H9 (cell line): ENCODE measurements at regions not wholly inside any gene's neighbourhood (a gene's known extent, or its start where the extent isn't known, plus 50 kb on each side); places are given as distances from the start of the nearest gene placed in this dataset.

Experiments used
- DNase-seq: peaks from one replicate; pipeline ENCODE4 v3.0.0-alpha.2; 2017
- H2AFZ ChIP-seq: one replicate; pipeline ENCODE4 v1.6.1; 2013; ENCODE audit warnings: mild to moderate bottlenecking, low read length, control low read depth, moderate library complexity
- H2AK5ac ChIP-seq: 2 replicates; pipeline ENCODE4 v1.6.1; 2013; ENCODE audit warnings: low read length, control low read depth, mixed read lengths; ENCODE audit not compliant: insufficient read length
- H2BK120ac ChIP-seq: one replicate; pipeline ENCODE4 v1.6.1; 2013; ENCODE audit warnings: low read depth, mild to moderate bottlenecking, low read length, control low read depth, inconsistent platforms; ENCODE audit not compliant: poor library complexity, severe bottlenecking
- H2BK12ac ChIP-seq: 2 replicates; pipeline ENCODE4 v1.6.1; 2013; ENCODE audit warnings: low read length, control low read depth, mixed read lengths, low read depth; ENCODE audit not compliant: insufficient read length
- H2BK15ac ChIP-seq: 2 replicates; pipeline ENCODE4 v1.6.1; 2013; ENCODE audit warnings: low read depth, low read length, control low read depth
- H2BK20ac ChIP-seq: one replicate; pipeline ENCODE4 v1.6.1; 2013; ENCODE audit warnings: low read depth, mild to moderate bottlenecking, low read length, control low read depth, inconsistent platforms; ENCODE audit not compliant: poor library complexity, severe bottlenecking
- H2BK5ac ChIP-seq: 2 replicates; pipeline ENCODE4 v1.6.1; 2013; ENCODE audit warnings: low read length, control low read depth, mixed read lengths; ENCODE audit not compliant: insufficient read length
- H3K14ac ChIP-seq: 2 replicates; pipeline ENCODE4 v1.6.1; 2013; ENCODE audit warnings: low read length, control low read depth; ENCODE audit not compliant: insufficient read depth
- H3K18ac ChIP-seq: 2 replicates; pipeline ENCODE4 v1.6.1; 2013; ENCODE audit warnings: low read depth, mild to moderate bottlenecking, mixed read lengths, low read length, control low read depth; ENCODE audit not compliant: insufficient read length
- H3K23ac ChIP-seq: 2 replicates; pipeline ENCODE4 v1.6.1; 2013; ENCODE audit warnings: low read length, control low read depth, mixed read lengths, low read depth; ENCODE audit not compliant: insufficient read length
- H3K23me2 ChIP-seq: 2 replicates; pipeline ENCODE4 v1.6.1; 2013; ENCODE audit warnings: low read depth, mild to moderate bottlenecking, mixed read lengths, low read length, control low read depth; ENCODE audit not compliant: insufficient read length, poor library complexity, severe bottlenecking
- H3K27ac ChIP-seq: 2 replicates; pipeline ENCODE4 v1.5.1; 2013; ENCODE audit warnings: low read length, control low read depth, mixed read lengths, low read depth; ENCODE audit not compliant: insufficient read length
- H3K27me3 ChIP-seq: 2 replicates; pipeline ENCODE4 v1.6.1; 2013; ENCODE audit warnings: low read length, control low read depth, inconsistent platforms; ENCODE audit not compliant: insufficient read depth
- H3K4ac ChIP-seq: 2 replicates; pipeline ENCODE4 v1.6.1; 2013; ENCODE audit warnings: low read depth, mild to moderate bottlenecking, control low read depth, inconsistent platforms, low read length, moderate library complexity
- H3K4me1 ChIP-seq: 2 replicates; pipeline ENCODE4 v1.6.1; 2013; ENCODE audit warnings: low read length, control low read depth, inconsistent platforms; ENCODE audit not compliant: insufficient read depth
- H3K4me2 ChIP-seq: 2 replicates; pipeline ENCODE4 v1.6.1; 2013; ENCODE audit warnings: low read length, control low read depth, mixed read lengths; ENCODE audit not compliant: insufficient read length, insufficient read depth
- H3K56ac ChIP-seq: 2 replicates; pipeline ENCODE4 v1.6.1; 2013; ENCODE audit warnings: low read depth, mild to moderate bottlenecking, mixed read lengths, low read length, control low read depth; ENCODE audit not compliant: insufficient read length
- H3K79me1 ChIP-seq: 2 replicates; pipeline ENCODE4 v1.6.1; 2013; ENCODE audit warnings: low read depth, mild to moderate bottlenecking, moderate library complexity, low read length, control low read depth, inconsistent platforms; ENCODE audit not compliant: insufficient read depth, poor library complexity, severe bottlenecking
- H3K79me2 ChIP-seq: 2 replicates; pipeline ENCODE4 v1.6.1; 2013; ENCODE audit warnings: low read length, control low read depth, inconsistent platforms; ENCODE audit not compliant: insufficient read depth
- H3K9ac ChIP-seq: 2 replicates; pipeline ENCODE4 v1.6.1; 2013; ENCODE audit warnings: low read length, control low read depth, mixed read lengths; ENCODE audit not compliant: insufficient read length; ENCODE audit errors: extremely low read depth
- H3K9me3 ChIP-seq: one replicate; pipeline ENCODE4 v1.6.1; 2013; ENCODE audit warnings: low read depth, low read length, inconsistent platforms; ENCODE audit not compliant: control insufficient read depth
- H3T11ph ChIP-seq: one replicate; pipeline ENCODE4 v1.6.1; 2013; ENCODE audit warnings: mild to moderate bottlenecking, low read length, control low read depth, inconsistent platforms
- H4K20me1 ChIP-seq: one replicate; pipeline ENCODE4 v1.6.1; 2013; ENCODE audit not compliant: control insufficient read depth, insufficient read length, insufficient read depth
- H4K5ac ChIP-seq: 2 replicates; pipeline ENCODE4 v1.6.1; 2013; ENCODE audit warnings: low read depth, mild to moderate bottlenecking, mixed read lengths, low read length, control low read depth; ENCODE audit not compliant: insufficient read length
- H4K8ac ChIP-seq: replicated peaks from 2 replicates; pipeline ENCODE4 v1.6.1; 2013; ENCODE audit warnings: low read length, control low read depth, mixed read lengths, low read depth; ENCODE audit not compliant: insufficient read length
- H4K91ac ChIP-seq: 2 replicates; pipeline ENCODE4 v1.6.1; 2013; ENCODE audit warnings: low read depth, mild to moderate bottlenecking, moderate library complexity, mixed read lengths, low read length, control low read depth; ENCODE audit not compliant: insufficient read length
- H3K27ac Mint-ChIP-seq, 3 experiments: 2 replicates in 2 of 3; 3 replicates in 1 of 3; pipeline ENCODE4 v1.8.0; 2020 to 2021; ENCODE audit warnings: mixed read lengths in 3 of 3, mild to moderate bottlenecking in 1 of 3, moderate library complexity in 1 of 3
- H3K27me3 Mint-ChIP-seq: 2 replicates; pipeline ENCODE4 v1.8.0; 2021; ENCODE audit warnings: low read depth, mild to moderate bottlenecking, moderate library complexity, mixed read lengths
- H3K36me3 Mint-ChIP-seq, 3 experiments: 2 replicates in 2 of 3; 3 replicates in 1 of 3; pipeline ENCODE4 v1.8.0; 2020 to 2021; ENCODE audit warnings: low read depth in 3 of 3, mixed read lengths in 3 of 3; ENCODE audit not compliant: insufficient read depth in 1 of 3
- H3K4me1 Mint-ChIP-seq, 2 experiments: 2 replicates each; pipeline ENCODE4 v1.8.0; 2020; ENCODE audit warnings: mixed read lengths in 2 of 2
- H3K4me3 Mint-ChIP-seq, 2 experiments: 2 replicates in 1 of 2; 3 replicates in 1 of 2; pipeline ENCODE4 v1.8.0; 2020 to 2021; ENCODE audit warnings: mild to moderate bottlenecking in 2 of 2, mixed read lengths in 2 of 2, moderate library complexity in 1 of 2
- H3K9me3 Mint-ChIP-seq, 2 experiments: 2 replicates in 1 of 2; 3 replicates in 1 of 2; pipeline ENCODE4 v1.8.0; 2020; ENCODE audit warnings: mild to moderate bottlenecking in 2 of 2, mixed read lengths in 2 of 2, moderate library complexity in 1 of 2
- CTCF ChIP-seq: fragments of 200-600 bp; sonication (generic); conservative IDR thresholded peaks from 3 replicates; pipeline ENCODE4 v1.8.0; 2021; ENCODE audit warnings: antibody characterized with exemption, mild to moderate bottlenecking
- WGBS: extraction: QIAGEN DNeasy Blood & Tissue Kit; methylation state at CpG from one replicate; pipeline ENCODE4 v1.1.7; 2013; ENCODE audit warnings: missing lambda C conversion rate, low lambda C conversion rate, mixed read lengths; ENCODE audit not compliant: insufficient read length; ENCODE audit errors: extremely low coverage; 5-methylcytosine and 5-hydroxymethylcytosine counted together

DNA sequence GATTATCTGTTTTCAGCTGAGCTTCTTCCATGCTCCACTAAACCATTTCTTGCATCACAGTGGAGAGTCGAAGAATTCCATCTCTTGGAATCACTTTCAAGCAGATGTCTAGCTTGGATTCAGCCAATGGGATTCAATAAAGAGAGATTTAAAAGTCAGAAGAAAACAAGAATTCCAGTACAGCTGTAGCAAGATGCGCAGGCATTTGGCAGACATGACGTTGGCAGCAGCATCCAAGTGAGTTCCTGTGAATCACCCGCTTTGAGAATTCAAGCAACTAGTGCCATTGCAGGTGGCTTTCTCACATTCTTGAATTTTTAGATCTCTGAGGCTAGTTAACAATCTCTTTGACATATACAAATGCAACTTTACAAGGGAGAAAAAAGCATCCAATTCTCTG lies 467.0 kb downstream of the CDH10 start:
- Histone ChIP-seq H3K14ac (no peak overlapping the region), H3K79me1 (no peaks in the 10 kb centered on the region), H3K23ac (no peak overlapping the region), H3K9ac (no peak overlapping the region), H3K4me1 (peaks cover 3% of the 10 kb centered on the region; the same call in 1 of the 2 replicates), H2BK20ac (no peak overlapping the region), H3K27ac (no peak overlapping the region), H3T11ph (no peak overlapping the region), H3K23me2 (no peaks in the 10 kb centered on the region), H4K20me1 (no peaks in the 10 kb centered on the region), H3K79me2 (no peaks in the 10 kb centered on the region), H3K18ac (no peak overlapping the region), H3K9me3 (no peaks in the 10 kb centered on the region), H4K5ac (no peak overlapping the region), H3K27me3 (no peaks in the 10 kb centered on the region), H3K4ac (no peak overlapping the region), H2BK15ac (no peak overlapping the region), H2AK5ac (no peak overlapping the region), H3K4me2 (no peak overlapping the region), H2BK12ac (no peak overlapping the region), H2BK5ac (no peak overlapping the region), H3K56ac (no peak overlapping the region), H4K91ac (no peak overlapping the region), H2AFZ (peak overlapping the region; percentile 56), H2BK120ac (no peak overlapping the region), H4K8ac (no peak overlapping the region)
- TF ChIP-seq CTCF = no peak
- no peak overlapping the region for H3K4me3 Mint-ChIP-seq
- WGBS = no CpG with 5 or more reads among the region's 4 CpGs
- no peaks in the 10 kb centered on the region for H3K9me3 Mint-ChIP-seq
- no peaks in the 10 kb centered on the region for H3K36me3 Mint-ChIP-seq
- H3K27ac Mint-ChIP-seq = no peak overlapping the region
- no peaks in the 10 kb centered on the region for H3K27me3 Mint-ChIP-seq
- no peak for DNase-seq
- H3K4me1 Mint-ChIP-seq = peaks cover 6 to 7% of the 10 kb centered on the region in 2 experiments; a peak in 3 of 4 replicates
